Epithelial cell of esophagus (primary cell): ENCODE measurements at regions not wholly inside any gene's neighbourhood (a gene's known extent, or its start where the extent isn't known, plus 50 kb on each side); places are given as distances from the start of the nearest gene placed in this dataset.
A peak's percentile ranks its signal among the peaks of the same experiment; 100 is the strongest.

Source experiments
- DNase-seq: peaks from one replicate; pipeline ENCODE4 v3.0.0; 2010; ENCODE audit warnings: low read depth
- H3K4me3 ChIP-seq: 2 replicates; pipeline ENCODE4 v1.5.1; 2011; ENCODE audit warnings: mild to moderate bottlenecking, low read length, control low read depth
- CTCF ChIP-seq: IDR thresholded peaks from 2 replicates; pipeline ENCODE4 v1.5.1; 2011; ENCODE audit warnings: low read depth, mild to moderate bottlenecking, low read length, control low read depth, inconsistent platforms; ENCODE audit not compliant: insufficient read depth; ENCODE audit errors: missing control alignments

GRCh38 chr13:106337096-106337850, 198.2 kb downstream of the EFNB2 start:
- TF ChIP-seq CTCF: no peak
- peak; percentile 76 for DNase-seq
- H3K4me3 ChIP-seq: no peak overlapping the region

- no peak for DNase-seq
- TF ChIP-seq CTCF: no peak
- no peak overlapping the region for H3K4me3 ChIP-seq
Measured at GRCh38 chr13:106336668-106337067, 198.8 kb downstream of the EFNB2 start.

- no peak for DNase-seq
- TF ChIP-seq CTCF: no peak
- no peak overlapping the region for H3K4me3 ChIP-seq
Measured at GRCh38 chr13:106332621-106333020, 202.8 kb downstream of the EFNB2 start.

GRCh38 chr13:106331116-106331515, 204.3 kb downstream of the EFNB2 start:
- DNase-seq: no peak
- no peak for TF ChIP-seq CTCF
- no peak overlapping the region for H3K4me3 ChIP-seq

GRCh38 chr13:106329941-106330340, 205.5 kb downstream of the EFNB2 start:
- no peak for TF ChIP-seq CTCF
- H3K4me3 ChIP-seq: no peak overlapping the region
- no peak for DNase-seq

- no peak overlapping the region for H3K4me3 ChIP-seq
- DNase-seq: no peak
- no peak for TF ChIP-seq CTCF
Measured at GRCh38 chr13:106326751-106327150, 208.7 kb downstream of the EFNB2 start.

- no peak overlapping the region for H3K4me3 ChIP-seq
- TF ChIP-seq CTCF: no peak
- DNase-seq: no peak
Measured at GRCh38 chr13:106324444-106324843, 211.0 kb downstream of the EFNB2 start.
